K562 (cell line): ENCODE measurements at regions not wholly inside any gene's neighbourhood (a gene's known extent, or its start where the extent isn't known, plus 50 kb on each side); places are given as distances from the start of the nearest gene placed in this dataset.

ENCODE experiments used
- ATAC-seq: fragments of 200-7000 bp; cut with Tn5 transposase; 3 replicates; pipeline ENCODE4 v1.9.1; 2020; ENCODE audit warnings: moderate library complexity
- BruUV-seq: library from RNA; stranded (reverse); fragments of 400-500 nt; replicated peaks from 2 replicates; lab custom pipeline; 2021; lab: Mats Ljungman, UMichigan
- CTCF ChIA-PET: fragments of 300-600 bp; formaldehyde crosslinking; extraction: SDS; loops from one replicate; lab custom pipeline; 2021; ENCODE audit warnings: low intra/inter-chr PET ratio; lab: Yijun Ruan, JAX
- POLR2A ChIA-PET: fragments of 300-600, 350-650 bp; sonication (Branson Sonifier 250); formaldehyde crosslinking; extraction: SDS; loops from one replicate; lab custom pipeline; 2021; ENCODE audit warnings: antibody characterized with exemption, inconsistent platforms; lab: Yijun Ruan, JAX
- DNase-seq, 4 experiments: peaks; one replicate each; pipeline versions ENCODE4 v3.0.0 to v3.0.0-alpha.2; 2011 to 2018; ENCODE audit warnings: low spot score in 3 of 4, mixed read lengths in 3 of 4; ENCODE audit errors: extremely low read depth in 1 of 4
- FAIRE-seq: peaks from 2 replicates; lab custom pipeline; 2011; peaks lifted over from hg19 to GRCh38; lab: Jason Lieb, UNC
- H2AFZ ChIP-seq: 2 replicates; pipeline ENCODE4 v1.6.0; 2011; ENCODE audit warnings: low read depth, low read length, control low read depth, inconsistent platforms
- H3K27ac ChIP-seq: fragments of 200-600 bp; 3 replicates; pipeline ENCODE4 v1.8.0; 2011; ENCODE audit warnings: low read depth, mild to moderate bottlenecking, control low read depth, inconsistent platforms, low read length, moderate library complexity, mixed read lengths; ENCODE audit errors: extremely low read depth
- H3K27me3 ChIP-seq, 2 experiments: fragments of 300-600 bp in 1 of 2; 2 replicates in 1 of 2; 3 replicates in 1 of 2; pipeline versions ENCODE4 v1.6.0 to v1.8.0; 2011; ENCODE audit warnings: inconsistent platforms in 2 of 2, low read length in 2 of 2, mild to moderate bottlenecking in 1 of 2, mixed read lengths in 1 of 2, moderate library complexity in 1 of 2; ENCODE audit not compliant: control insufficient read depth in 2 of 2, insufficient read depth in 2 of 2
- H3K36me3 ChIP-seq: fragments of 300-600 bp; 3 replicates; pipeline ENCODE4 v1.8.0; 2011; ENCODE audit warnings: mild to moderate bottlenecking, low read length, inconsistent platforms; ENCODE audit not compliant: control insufficient read depth, insufficient read depth
- H3K4me1 ChIP-seq, 2 experiments: fragments of 200-600 bp in 1 of 2; replicated peaks in 1 of 2; 2 replicates in 1 of 2; 3 replicates in 1 of 2; pipeline versions ENCODE4 v1.5.1 to v1.8.0; 2011; ENCODE audit warnings: inconsistent platforms in 2 of 2, low read length in 2 of 2, mild to moderate bottlenecking in 1 of 2, mixed read lengths in 1 of 2, moderate library complexity in 1 of 2; ENCODE audit not compliant: control insufficient read depth in 2 of 2, insufficient read depth in 2 of 2
- H3K4me2 ChIP-seq: 2 replicates; pipeline ENCODE4 v1.6.1; 2011; ENCODE audit warnings: low read length, control low read depth, inconsistent platforms, mixed read lengths; ENCODE audit not compliant: insufficient read depth
- H3K4me3 ChIP-seq: fragments of 200-600 bp; sonication (generic), shearing (Covaris generic); 2 replicates; pipeline ENCODE4 v1.5.1; 2016; ENCODE audit warnings: control low read depth, inconsistent platforms
- H3K79me2 ChIP-seq: fragments of 200-600 bp; 3 replicates; pipeline ENCODE4 v1.8.0; 2011; ENCODE audit warnings: low read length, inconsistent platforms; ENCODE audit not compliant: control insufficient read depth, insufficient read depth
- H3K9ac ChIP-seq, 2 experiments: 2 replicates each; pipeline versions ENCODE4 v1.6.0 to v1.6.1; 2011; ENCODE audit warnings: low read depth in 2 of 2, low read length in 2 of 2, control low read depth in 1 of 2, inconsistent platforms in 1 of 2, mild to moderate bottlenecking in 1 of 2, mixed read lengths in 1 of 2; ENCODE audit not compliant: insufficient read depth in 1 of 2
- H3K9me1 ChIP-seq: one replicate; pipeline ENCODE4 v1.6.0; 2011; ENCODE audit warnings: inconsistent platforms, mild to moderate bottlenecking, low read length, moderate library complexity; ENCODE audit not compliant: control insufficient read depth, insufficient read depth
- H3K9me3 ChIP-seq: replicated peaks from 2 replicates; pipeline ENCODE4 v1.5.1; 2011; ENCODE audit warnings: low read depth, low read length, inconsistent platforms; ENCODE audit not compliant: control insufficient read depth, insufficient read depth
- H4K20me1 ChIP-seq: replicated peaks from 2 replicates; pipeline ENCODE4 v1.6.1; 2011; ENCODE audit warnings: low read length, inconsistent platforms, mixed read lengths; ENCODE audit not compliant: control insufficient read depth, insufficient read depth
- BCOR ChIP-seq: fragments of 450-650 bp; IDR thresholded peaks from 2 replicates; pipeline ENCODE4 v1.6.1; 2016
- BRF1 ChIP-seq: IDR thresholded peaks from 3 replicates; pipeline ENCODE4 v1.6.1; 2011; ENCODE audit warnings: borderline replicate concordance, mild to moderate bottlenecking; ENCODE audit not compliant: insufficient read length; ENCODE audit errors: extremely low read depth
- RBM25 ChIP-seq: fragments of 200-400 bp; formaldehyde crosslinking; IDR thresholded peaks from 2 replicates; pipeline ENCODE4 v1.6.1; 2018; ENCODE audit warnings: low read length, low read depth, moderate library complexity; ENCODE audit not compliant: severe bottlenecking
- SLC30A9 ChIP-seq: fragments of 250-450 bp; sonication (Bioruptor Pico); IDR thresholded peaks from 2 replicates; pipeline ENCODE4 v1.8.0; 2022; ENCODE audit warnings: mild to moderate bottlenecking, moderate library complexity
- U2AF2 ChIP-seq: fragments of 200-400 bp; formaldehyde crosslinking; optimal IDR thresholded peaks from 2 replicates; pipeline ENCODE3; 2017; ENCODE audit warnings: low read depth, mild to moderate bottlenecking, low read length
- ZFP36 ChIP-seq: fragments of 150-350 bp; IDR thresholded peaks from 2 replicates; pipeline ENCODE4 v1.6.1; 2018; ENCODE audit warnings: low read length, low read depth; ENCODE audit not compliant: partially characterized antibody
- ZNF707 ChIP-seq: fragments of 250-450 bp; sonication (Bioruptor Pico); conservative IDR thresholded peaks from 2 replicates; pipeline ENCODE4 v1.8.0; 2022; ENCODE audit warnings: inconsistent platforms, mild to moderate bottlenecking, moderate library complexity
- WGBS: fragments of 100-300 bp; shearing (Covaris generic); methylation state at CpG from one replicate; pipeline ENCODE4 v1.1.6; 2016; ENCODE audit warnings: low coverage, mixed read lengths; ENCODE audit not compliant: insufficient coverage; ENCODE audit errors: missing lambda C conversion rate; 5-methylcytosine and 5-hydroxymethylcytosine counted together
- in situ Hi-C: fragments of 300-500 bp; cut with MboI; formaldehyde crosslinking; loops from 4 replicates; pipeline ENCODE4 v1.15.0; 2018; ENCODE audit warnings: inconsistent platforms, mixed read lengths
- intact Hi-C: fragments of 100-400 bp; cut with micrococcal nuclease; formaldehyde crosslinking; loops from 2 replicates; pipeline ENCODE4 v1.14.2; 2022
- TF ChIP-seq, protein P1 (sequence below): fragments of 250-450 bp; sonication (Bioruptor Pico); IDR thresholded peaks from 2 replicates; pipeline ENCODE4 v1.6.1; 2021; ENCODE audit warnings: mild to moderate bottlenecking

DNA sequence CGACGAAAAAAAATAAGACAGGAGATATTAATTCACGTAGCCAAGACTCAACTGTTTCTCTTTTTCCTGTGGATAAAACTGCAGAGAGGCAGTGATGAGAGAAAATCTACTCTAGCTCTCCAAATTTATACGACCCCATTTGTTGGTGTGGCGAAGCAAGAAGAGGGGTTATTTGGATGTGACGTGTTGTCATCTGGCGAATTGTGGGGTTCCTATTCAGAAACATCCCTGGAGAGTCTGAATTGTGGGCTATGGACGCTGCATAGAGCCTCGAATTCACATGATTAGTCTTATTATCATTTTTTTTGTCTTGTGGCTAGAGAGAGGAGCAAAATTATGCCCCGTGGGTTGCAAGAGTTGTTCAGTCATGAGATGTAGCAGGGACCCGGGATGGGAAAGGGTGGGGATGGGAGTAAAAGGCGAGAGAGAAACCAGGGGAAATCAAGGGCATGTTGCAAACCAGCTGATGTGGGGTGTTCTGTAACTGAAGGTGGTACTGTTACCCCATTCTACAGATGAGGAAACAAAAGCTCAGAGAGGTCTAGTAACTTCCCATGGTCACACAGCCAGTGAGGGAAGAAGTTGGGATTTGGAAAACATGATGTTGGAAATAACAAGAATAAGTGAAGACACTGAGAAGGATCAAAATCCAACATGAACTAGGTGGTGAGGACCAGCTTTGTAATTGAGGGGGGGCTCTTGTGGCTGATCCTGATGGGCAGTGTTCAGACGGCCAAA, 69.2 kb upstream of the SFMBT2 start:
- H3K9me3 ChIP-seq, result no peaks in the 10 kb centered on the region
- BruUV-seq, result no TSS peak
- intact Hi-C loops (no loop called here), in situ Hi-C loops (no loop called here)
- H3K27me3 ChIP-seq, result peaks cover 28 to 47% of the 10 kb centered on the region in 2 experiments
- H3K27ac ChIP-seq, result no peak overlapping the region
- no peak overlapping the region for H2AFZ ChIP-seq
- H3K9ac ChIP-seq, result no peak overlapping the region
- H3K79me2 ChIP-seq, result no peaks in the 10 kb centered on the region
- ChIA-PET POLR2A (no interaction called here), CTCF (no interaction called here)
- no peaks in the 10 kb centered on the region; the same call in 1 of the 2 replicates for H4K20me1 ChIP-seq
- no peaks in the 10 kb centered on the region for H3K9me1 ChIP-seq
- no peak for DNase-seq
- no peak for ATAC-seq
- no peak for TF ChIP-seq U2AF2
- peak; percentile 41; the same call in 1 of the 2 replicates for TF ChIP-seq BCOR
- peak; percentile 54 for TF ChIP-seq RBM25
- TF ChIP-seq, protein P1, sequence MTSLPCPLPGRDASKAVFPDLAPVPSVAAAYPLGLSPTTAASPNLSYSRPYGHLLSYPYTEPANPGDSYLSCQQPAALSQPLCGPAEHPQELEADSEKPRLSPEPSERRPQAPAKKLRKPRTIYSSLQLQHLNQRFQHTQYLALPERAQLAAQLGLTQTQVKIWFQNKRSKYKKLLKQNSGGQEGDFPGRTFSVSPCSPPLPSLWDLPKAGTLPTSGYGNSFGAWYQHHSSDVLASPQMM (CRISPR knock-in tag), result no peak
- no peak for TF ChIP-seq SLC30A9 (CRISPR knock-in tag)
- peak; percentile 58 for TF ChIP-seq ZFP36
- TF ChIP-seq BRF1, result no peak
- no peak for TF ChIP-seq ZNF707 (CRISPR knock-in tag)
- TF ChIP-seq, all 486 proteins: peak for 3
- Histone ChIP-seq H3K4me2 (no peak overlapping the region), H3K4me3 (no peak overlapping the region), H3K36me3 (no peaks in the 10 kb centered on the region), H3K4me1 (no peaks in the 10 kb centered on the region)
- WGBS, result 2% methylated on average over 13 of the region's 13 CpGs
- no peak for FAIRE-seq
